GM12873 (cell line): ENCODE measurements at regions not wholly inside any gene's neighbourhood (a gene's known extent, or its start where the extent isn't known, plus 50 kb on each side); places are given as distances from the start of the nearest gene placed in this dataset.

ENCODE experiments used
- CTCF ChIP-seq: IDR thresholded peaks from 2 replicates; pipeline ENCODE4 v1.5.1; 2012; ENCODE audit warnings: low read depth, mild to moderate bottlenecking, moderate library complexity, low read length, control low read depth; ENCODE audit not compliant: insufficient read depth; ENCODE audit errors: missing control alignments

- no peak for TF ChIP-seq CTCF
Observed at GRCh38 chr6:145491126-145491525, 244.2 kb downstream of the EPM2A start.

GRCh38 chr6:145497006-145497405, 238.3 kb downstream of the EPM2A start:
- no peak for TF ChIP-seq CTCF

GRCh38 chr6:145498425-145498824, 236.9 kb downstream of the EPM2A start:
- no peak for TF ChIP-seq CTCF

DNA sequence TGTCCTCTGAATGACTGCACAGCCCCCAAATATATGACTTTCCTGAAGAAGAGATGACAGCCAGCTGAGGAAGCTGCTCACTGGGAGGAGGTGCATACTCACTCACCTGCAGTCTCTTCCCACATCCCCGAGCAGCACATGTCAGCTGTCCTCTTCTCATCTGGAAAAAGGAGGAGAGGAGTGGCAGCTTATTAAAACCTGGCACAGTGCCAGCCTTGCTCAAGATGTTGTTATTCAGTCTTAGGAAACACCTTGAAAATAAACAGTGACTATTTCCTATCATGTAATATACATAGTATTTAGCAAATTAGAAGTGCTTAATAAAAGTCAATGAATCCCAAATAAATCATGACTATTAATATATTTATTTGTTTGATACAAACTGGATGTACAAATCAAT, 232.9 kb downstream of the EPM2A start:
- TF ChIP-seq CTCF, result no peak

GRCh38 chr6:145506136-145506535, 229.2 kb downstream of the EPM2A start:
- no peak for TF ChIP-seq CTCF

GRCh38 chr6:145506565-145506964, 228.8 kb downstream of the EPM2A start:
- TF ChIP-seq CTCF, result no peak

DNA sequence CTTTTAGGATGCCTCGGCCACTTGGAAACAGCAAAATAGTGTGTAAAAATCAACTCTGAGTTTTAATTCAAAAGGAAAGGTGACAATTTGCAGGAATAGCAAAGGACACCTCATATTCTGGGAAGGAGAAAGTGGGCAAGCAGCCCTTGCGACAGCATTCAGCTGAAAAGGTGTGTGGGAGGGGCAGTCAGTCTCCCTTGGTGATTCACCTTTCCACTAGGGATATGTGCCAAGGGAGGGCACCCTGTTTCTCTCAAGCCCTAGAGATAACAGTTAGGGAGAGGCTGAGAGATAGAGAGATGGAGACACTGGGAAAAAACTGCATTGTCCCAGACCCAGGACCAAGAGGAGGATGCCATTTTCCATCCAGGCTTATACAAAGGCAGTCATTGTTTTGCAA, 228.1 kb downstream of the EPM2A start:
- no peak for TF ChIP-seq CTCF
